ENCODE measurements at regions not wholly inside any gene's neighbourhood (a gene's known extent, or its start where the extent isn't known, plus 50 kb on each side); places are given as distances from the start of the nearest gene placed in this dataset.

DNA sequence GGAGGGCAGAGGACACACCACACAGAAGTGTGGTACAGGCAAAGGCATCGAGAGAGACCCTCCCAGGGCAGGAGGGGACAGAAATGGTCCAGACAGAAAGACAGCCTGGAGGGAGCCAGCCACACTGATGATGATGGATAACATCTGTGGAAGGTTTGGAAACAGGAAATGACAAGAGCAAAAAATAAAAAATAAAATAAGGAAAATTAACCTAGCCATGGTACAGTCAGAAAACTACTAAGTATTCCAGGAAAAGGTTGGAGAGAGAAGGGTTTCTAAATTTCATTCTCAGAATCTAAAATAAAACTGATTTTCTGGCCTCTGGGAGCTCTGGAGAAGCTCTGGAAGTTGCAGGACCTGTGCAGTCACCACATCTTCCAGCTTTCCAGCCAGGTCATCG lies 115.2 kb upstream of the VSTM2B start:
- ATAC-seq = no peak

DNA sequence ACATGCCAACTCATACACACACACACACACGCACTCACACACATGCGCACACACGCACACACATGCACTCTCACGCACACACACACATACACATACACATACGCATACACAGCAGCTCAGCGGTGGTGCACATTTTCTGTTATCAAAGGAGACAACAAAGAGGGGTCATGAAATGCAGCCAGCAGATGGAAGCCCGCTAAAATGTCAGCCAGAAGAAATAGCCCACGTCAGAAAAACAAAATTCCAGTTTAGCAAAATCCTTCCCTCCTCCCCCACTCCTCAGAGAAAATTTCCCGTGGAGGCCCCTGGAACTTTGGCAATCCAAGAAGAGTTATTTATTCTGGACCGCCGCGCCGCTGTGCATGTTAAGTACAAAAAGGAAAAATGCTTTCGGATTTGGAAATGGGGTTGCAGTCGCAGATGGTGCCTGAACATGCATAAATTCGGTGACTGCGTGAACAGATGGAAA lies 114.6 kb upstream of the VSTM2B start:
- Histone ChIP-seq H3K4me1 (ENCODE audit: control insufficient read depth, insufficient read depth, low read length) (no peaks in the 10 kb centered on the region), H3K27me3 (ENCODE audit: control insufficient read depth, insufficient read depth, low read length) (0 out of 2 replicates have a peak, but pooled peaks cover 2% of the 10 kb centered on the region), H3K27ac (ENCODE audit: low read length) (no peak overlapping the region), H3K36me3 (ENCODE audit: control insufficient read depth, insufficient read depth, low read length) (no peaks in the 10 kb centered on the region), H3K9me3 (ENCODE audit: control insufficient read depth, insufficient read depth, low read depth, low read length) (no peaks in the 10 kb centered on the region), H3K4me3 (ENCODE audit: low read depth in 2 of 2, low read length in 2 of 2) (no peak overlapping the region)
- CTCF ChIA-PET = interaction anchor here (0.7 kb wide), 1 partner anchor 20 kb away, joined by 3 read pairs; no protein-coding TSS in a partner anchor
- POLR2A ChIA-PET = no interaction called here
- intact Hi-C loops (cut with micrococcal nuclease; ENCODE audit: unreplicated experiment) (no loop called here), in situ Hi-C loops (cut with HindIII; ENCODE audit: low pct_unique_long_range_greater_than_20kb, low sequenced_read_pairs) (no loop called here)
- no peak for TF ChIP-seq SIN3A (IDR thresholded peaks at IDR 0.05; ENCODE audit: borderline replicate concordance, insufficient read depth, low read depth, low read length)
- TF ChIP-seq, protein P1, sequence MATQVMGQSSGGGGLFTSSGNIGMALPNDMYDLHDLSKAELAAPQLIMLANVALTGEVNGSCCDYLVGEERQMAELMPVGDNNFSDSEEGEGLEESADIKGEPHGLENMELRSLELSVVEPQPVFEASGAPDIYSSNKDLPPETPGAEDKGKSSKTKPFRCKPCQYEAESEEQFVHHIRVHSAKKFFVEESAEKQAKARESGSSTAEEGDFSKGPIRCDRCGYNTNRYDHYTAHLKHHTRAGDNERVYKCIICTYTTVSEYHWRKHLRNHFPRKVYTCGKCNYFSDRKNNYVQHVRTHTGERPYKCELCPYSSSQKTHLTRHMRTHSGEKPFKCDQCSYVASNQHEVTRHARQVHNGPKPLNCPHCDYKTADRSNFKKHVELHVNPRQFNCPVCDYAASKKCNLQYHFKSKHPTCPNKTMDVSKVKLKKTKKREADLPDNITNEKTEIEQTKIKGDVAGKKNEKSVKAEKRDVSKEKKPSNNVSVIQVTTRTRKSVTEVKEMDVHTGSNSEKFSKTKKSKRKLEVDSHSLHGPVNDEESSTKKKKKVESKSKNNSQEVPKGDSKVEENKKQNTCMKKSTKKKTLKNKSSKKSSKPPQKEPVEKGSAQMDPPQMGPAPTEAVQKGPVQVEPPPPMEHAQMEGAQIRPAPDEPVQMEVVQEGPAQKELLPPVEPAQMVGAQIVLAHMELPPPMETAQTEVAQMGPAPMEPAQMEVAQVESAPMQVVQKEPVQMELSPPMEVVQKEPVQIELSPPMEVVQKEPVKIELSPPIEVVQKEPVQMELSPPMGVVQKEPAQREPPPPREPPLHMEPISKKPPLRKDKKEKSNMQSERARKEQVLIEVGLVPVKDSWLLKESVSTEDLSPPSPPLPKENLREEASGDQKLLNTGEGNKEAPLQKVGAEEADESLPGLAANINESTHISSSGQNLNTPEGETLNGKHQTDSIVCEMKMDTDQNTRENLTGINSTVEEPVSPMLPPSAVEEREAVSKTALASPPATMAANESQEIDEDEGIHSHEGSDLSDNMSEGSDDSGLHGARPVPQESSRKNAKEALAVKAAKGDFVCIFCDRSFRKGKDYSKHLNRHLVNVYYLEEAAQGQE (IDR thresholded peaks at IDR 0.05; ENCODE audit: insufficient read depth in 1 of 2, low read depth in 2 of 2, low read length in 1 of 2) = no peak
- TF ChIP-seq, protein P2, sequence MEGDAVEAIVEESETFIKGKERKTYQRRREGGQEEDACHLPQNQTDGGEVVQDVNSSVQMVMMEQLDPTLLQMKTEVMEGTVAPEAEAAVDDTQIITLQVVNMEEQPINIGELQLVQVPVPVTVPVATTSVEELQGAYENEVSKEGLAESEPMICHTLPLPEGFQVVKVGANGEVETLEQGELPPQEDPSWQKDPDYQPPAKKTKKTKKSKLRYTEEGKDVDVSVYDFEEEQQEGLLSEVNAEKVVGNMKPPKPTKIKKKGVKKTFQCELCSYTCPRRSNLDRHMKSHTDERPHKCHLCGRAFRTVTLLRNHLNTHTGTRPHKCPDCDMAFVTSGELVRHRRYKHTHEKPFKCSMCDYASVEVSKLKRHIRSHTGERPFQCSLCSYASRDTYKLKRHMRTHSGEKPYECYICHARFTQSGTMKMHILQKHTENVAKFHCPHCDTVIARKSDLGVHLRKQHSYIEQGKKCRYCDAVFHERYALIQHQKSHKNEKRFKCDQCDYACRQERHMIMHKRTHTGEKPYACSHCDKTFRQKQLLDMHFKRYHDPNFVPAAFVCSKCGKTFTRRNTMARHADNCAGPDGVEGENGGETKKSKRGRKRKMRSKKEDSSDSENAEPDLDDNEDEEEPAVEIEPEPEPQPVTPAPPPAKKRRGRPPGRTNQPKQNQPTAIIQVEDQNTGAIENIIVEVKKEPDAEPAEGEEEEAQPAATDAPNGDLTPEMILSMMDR (IDR thresholded peaks at IDR 0.05) = no peak
- TF ChIP-seq POLR2AphosphoS5 (IDR thresholded peaks at IDR 0.05; ENCODE audit: low read depth, low read length) = no peak
- no peak for TF ChIP-seq TCF7L2 (IDR thresholded peaks at IDR 0.05; ENCODE audit: low read depth, low read length)
- ATAC-seq (no peak), DNase-seq (ENCODE audit: low read depth, low spot score) (no peak)
- no TSS peak for BruUV-seq (replicated peaks)

More for the DNA sequence above, 115.2 kb upstream of the VSTM2B start:
- H3K4me3 ChIP-seq (ENCODE audit: low read depth in 2 of 2, low read length in 2 of 2) = no peak overlapping the region
- TF ChIP-seq TCF7L2 (IDR thresholded peaks at IDR 0.05; ENCODE audit: low read depth, low read length) (no peak), POLR2AphosphoS5 (IDR thresholded peaks at IDR 0.05; ENCODE audit: low read depth, low read length) (no peak), SIN3A (IDR thresholded peaks at IDR 0.05; ENCODE audit: borderline replicate concordance, insufficient read depth, low read depth, low read length) (no peak)
- TF ChIP-seq, protein P1 (IDR thresholded peaks at IDR 0.05; ENCODE audit: insufficient read depth in 1 of 2, low read depth in 2 of 2, low read length in 1 of 2) = no peak
- TF ChIP-seq, protein P2 (IDR thresholded peaks at IDR 0.05) = no peak
- H3K27me3 ChIP-seq (ENCODE audit: control insufficient read depth, insufficient read depth, low read length) = 0 out of 2 replicates have a peak, but pooled peaks cover 2% of the 10 kb centered on the region
- no TSS peak for BruUV-seq (replicated peaks)
- no peaks in the 10 kb centered on the region for H3K4me1 ChIP-seq (ENCODE audit: control insufficient read depth, insufficient read depth, low read length)
- in situ Hi-C loops (cut with HindIII; ENCODE audit: low pct_unique_long_range_greater_than_20kb, low sequenced_read_pairs) = no loop called here
- no peaks in the 10 kb centered on the region for H3K36me3 ChIP-seq (ENCODE audit: control insufficient read depth, insufficient read depth, low read length)
- intact Hi-C loops (cut with micrococcal nuclease; ENCODE audit: unreplicated experiment) = no loop called here
- POLR2A ChIA-PET = interaction anchor here (0.5 kb wide), 1 partner anchor 91 kb away, joined by 3 read pairs; no protein-coding TSS in a partner anchor
- H3K27ac ChIP-seq (ENCODE audit: low read length) = no peak overlapping the region
- CTCF ChIA-PET = no interaction called here
- H3K9me3 ChIP-seq (ENCODE audit: control insufficient read depth, insufficient read depth, low read depth, low read length) = no peaks in the 10 kb centered on the region
- no peak for DNase-seq (ENCODE audit: low read depth, low spot score)
